PC-9 (cell line): ENCODE measurements at regions not wholly inside any gene's neighbourhood (a gene's known extent, or its start where the extent isn't known, plus 50 kb on each side); places are given as distances from the start of the nearest gene placed in this dataset.

Experiments
- BruUV-seq: library from RNA; stranded (reverse); fragments of 400-500 nt; replicated peaks from 2 replicates; lab custom pipeline; 2021; lab: Mats Ljungman, UMichigan
- CTCF ChIA-PET: fragments of 300-600 bp; sonication (Branson Sonifier 250); formaldehyde crosslinking; loops from one replicate; lab custom pipeline; 2022; ENCODE audit warnings: antibody characterized with exemption; lab: Charles Lee
- POLR2A ChIA-PET: fragments of 300-600 bp; sonication (Branson Sonifier 250); formaldehyde crosslinking; loops from one replicate; lab custom pipeline; 2022; ENCODE audit warnings: antibody characterized with exemption; ENCODE audit not compliant: unreplicated experiment; lab: Charles Lee
- DNase-seq, 2 experiments: peaks; one replicate each; pipeline versions ENCODE4 v3.0.0 to v3.0.0-alpha.2; 2015 to 2022; ENCODE audit warnings: mixed read lengths in 1 of 2
- H2AFZ ChIP-seq: fragments of 200-600 bp; sonication (generic); 2 replicates; pipeline ENCODE4 v1.8.1; 2017; ENCODE audit warnings: antibody characterized with exemption
- H3F3A ChIP-seq: fragments of 200-600 bp; sonication (generic); 2 replicates; pipeline ENCODE4 v1.8.1; 2017; ENCODE audit warnings: antibody characterized with exemption, mild to moderate bottlenecking, low read depth; ENCODE audit not compliant: insufficient read depth
- H3K27ac ChIP-seq: fragments of 200-600 bp; sonication (generic); 2 replicates; pipeline ENCODE4 v1.6.1; 2016; ENCODE audit warnings: mixed run types
- H3K27me3 ChIP-seq: fragments of 200-600 bp; sonication (generic); 2 replicates; pipeline ENCODE4 v1.6.1; 2016; ENCODE audit warnings: low read depth, mixed run types; ENCODE audit not compliant: insufficient read depth
- H3K36me3 ChIP-seq: fragments of 200-600 bp; sonication (generic); 2 replicates; pipeline ENCODE4 v1.6.1; 2016; ENCODE audit warnings: low read depth, mixed run types
- H3K4me1 ChIP-seq: fragments of 200-600 bp; sonication (generic); replicated peaks from 2 replicates; pipeline ENCODE4 v1.6.1; 2016; ENCODE audit warnings: mixed run types; ENCODE audit not compliant: insufficient read depth
- H3K4me2 ChIP-seq: fragments of 200-600 bp; sonication (generic); 2 replicates; pipeline ENCODE4 v1.6.1; 2017; ENCODE audit warnings: mixed run types
- H3K4me3 ChIP-seq: fragments of 200-600 bp; sonication (generic); 2 replicates; pipeline ENCODE4 v1.6.1; 2016; ENCODE audit warnings: mixed run types
- H3K79me2 ChIP-seq: fragments of 200-600 bp; sonication (generic); 2 replicates; pipeline ENCODE4 v1.6.1; 2017; ENCODE audit warnings: low read depth, mixed run types
- H3K9me2 ChIP-seq: fragments of 200-600 bp; sonication (generic); 2 replicates; pipeline ENCODE4 v1.8.1; 2017; ENCODE audit warnings: mild to moderate bottlenecking; ENCODE audit not compliant: insufficient read depth
- H3K9me3 ChIP-seq: fragments of 200-600 bp; sonication (generic); 2 replicates; pipeline ENCODE4 v1.8.1; 2016; ENCODE audit warnings: low read depth; ENCODE audit not compliant: insufficient read depth
- H4K20me1 ChIP-seq: fragments of 200-600 bp; sonication (generic); 2 replicates; pipeline ENCODE4 v1.8.1; 2017; ENCODE audit not compliant: insufficient read depth
- CTCF ChIP-seq: fragments of 200-600 bp; sonication (generic); conservative IDR thresholded peaks from 2 replicates; pipeline ENCODE4 v1.6.1; 2017; ENCODE audit warnings: mixed run types, antibody characterized with exemption, mild to moderate bottlenecking, moderate library complexity
- EZH2 ChIP-seq: fragments of 200-600 bp; sonication (generic); IDR thresholded peaks from 2 replicates; pipeline ENCODE4 v1.8.0; 2017; ENCODE audit warnings: antibody characterized with exemption, low read depth
- intact Hi-C: fragments of 100-400 bp; cut with micrococcal nuclease; formaldehyde crosslinking; loops from one replicate; pipeline ENCODE4 v1.10.0; 2022; ENCODE audit not compliant: unreplicated experiment

GRCh38 chr3:159934216-159934615, 54.4 kb upstream of the IL12A start:
- H3K27me3 ChIP-seq = no peaks in the 10 kb centered on the region
- no peak overlapping the region for H3K4me3 ChIP-seq
- DNase-seq = no peak
- BruUV-seq = no TSS peak
- no peak overlapping the region for H2AFZ ChIP-seq
- H4K20me1 ChIP-seq = no peaks in the 10 kb centered on the region
- peaks cover 16% of the 10 kb centered on the region for H3K4me1 ChIP-seq
- POLR2A ChIA-PET = no interaction called here
- no peaks in the 10 kb centered on the region for H3K79me2 ChIP-seq
- intact Hi-C loops = no loop called here
- no peaks in the 10 kb centered on the region for H3K36me3 ChIP-seq
- TF ChIP-seq EZH2 (no peak), CTCF (no peak)
- no peak overlapping the region for H3K27ac ChIP-seq
- peaks cover 16% of the 10 kb centered on the region for H3F3A ChIP-seq
- H3K9me3 ChIP-seq = peaks cover 16% of the 10 kb centered on the region; the same call in 1 of the 2 replicates
- no peaks in the 10 kb centered on the region for H3K9me2 ChIP-seq
- no peak overlapping the region for H3K4me2 ChIP-seq
- CTCF ChIA-PET = no interaction called here

- intact Hi-C loops = no loop called here
- H3K9me3 ChIP-seq = peaks cover 16% of the 10 kb centered on the region; the same call in 1 of the 2 replicates
- H3K4me2 ChIP-seq = no peak overlapping the region
- H3K36me3 ChIP-seq = no peaks in the 10 kb centered on the region
- no peak overlapping the region for H3K27ac ChIP-seq
- DNase-seq = no peak
- H4K20me1 ChIP-seq = no peaks in the 10 kb centered on the region
- H3F3A ChIP-seq = peaks cover 7% of the 10 kb centered on the region; the same call in 1 of the 2 replicates
- no peaks in the 10 kb centered on the region for H3K27me3 ChIP-seq
- CTCF ChIA-PET = interaction anchor here (0.6 kb wide), 1 partner anchor 528 kb away, joined by 3 read pairs; no protein-coding TSS in a partner anchor
- TF ChIP-seq EZH2 = no peak
- TF ChIP-seq CTCF = no peak
- H2AFZ ChIP-seq = no peak overlapping the region
- H3K79me2 ChIP-seq = no peaks in the 10 kb centered on the region
- H3K4me1 ChIP-seq = peaks cover 6% of the 10 kb centered on the region
- POLR2A ChIA-PET = interaction anchor here (0.7 kb wide), 1 partner anchor 67 kb away, joined by 3 read pairs; no protein-coding TSS in a partner anchor
- no peaks in the 10 kb centered on the region for H3K9me2 ChIP-seq
- no TSS peak for BruUV-seq
- no peak overlapping the region for H3K4me3 ChIP-seq
These were observed 52.1 kb upstream of the IL12A start for GRCh38 chr3:159936541-159936940.

- H3K79me2 ChIP-seq = no peaks in the 10 kb centered on the region
- H2AFZ ChIP-seq = no peak overlapping the region
- no peak overlapping the region for H3K4me3 ChIP-seq
- ChIA-PET POLR2A (interaction anchor here (0.5 to 0.7 kb wide), 2 partner anchors 100 to 702 kb away, joined by 3 to 8 read pairs; no protein-coding TSS in a partner anchor), CTCF (no interaction called here)
- no peaks in the 10 kb centered on the region for H3K9me2 ChIP-seq
- no peaks in the 10 kb centered on the region for H3K27me3 ChIP-seq
- TF ChIP-seq CTCF (no peak), EZH2 (no peak)
- no peak for DNase-seq
- no peak overlapping the region for H3K27ac ChIP-seq
- H3K9me3 ChIP-seq = peaks cover 16% of the 10 kb centered on the region; the same call in 1 of the 2 replicates
- H3K4me1 ChIP-seq = peaks cover 13% of the 10 kb centered on the region
- H3F3A ChIP-seq = peaks cover 15% of the 10 kb centered on the region; the same call in 1 of the 2 replicates
- no TSS peak for BruUV-seq
- intact Hi-C loops = no loop called here
- no peaks in the 10 kb centered on the region for H3K36me3 ChIP-seq
- no peak overlapping the region for H3K4me2 ChIP-seq
- H4K20me1 ChIP-seq = no peaks in the 10 kb centered on the region
These were observed 51.0 kb upstream of the IL12A start for GRCh38 chr3:159937561-159938166.
